Panc1 (cell line): ENCODE measurements at regions not wholly inside any gene's neighbourhood (a gene's known extent, or its start where the extent isn't known, plus 50 kb on each side); places are given as distances from the start of the nearest gene placed in this dataset.

ENCODE experiments used
- CTCF ChIP-seq: fragments of 450-650 bp; IDR thresholded peaks from 2 replicates; pipeline ENCODE4 v1.5.1; 2017; ENCODE audit warnings: mild to moderate bottlenecking
- POLR2AphosphoS5 ChIP-seq: IDR thresholded peaks from 2 replicates; pipeline ENCODE4 v1.6.1; 2012; ENCODE audit warnings: mild to moderate bottlenecking, low read depth, low read length, moderate library complexity
- REST ChIP-seq, 2 experiments: IDR thresholded peaks; 2 replicates each; pipeline ENCODE4 v1.6.1; 2011 to 2012; ENCODE audit warnings: low read depth in 2 of 2, control low read depth in 1 of 2, low read length in 1 of 2, mild to moderate bottlenecking in 1 of 2, moderate library complexity in 1 of 2; ENCODE audit not compliant: insufficient read depth in 1 of 2
- SIN3A ChIP-seq: IDR thresholded peaks from 2 replicates; pipeline ENCODE4 v1.6.1; 2012; ENCODE audit warnings: low read depth, mild to moderate bottlenecking, low read length, moderate library complexity, borderline replicate concordance; ENCODE audit not compliant: insufficient read depth
- TCF7L2 ChIP-seq: IDR thresholded peaks from 2 replicates; pipeline ENCODE4 v1.6.1; 2011; ENCODE audit warnings: mild to moderate bottlenecking, low read depth, low read length, inconsistent platforms

GRCh38 chr16:72285324-72285723, 113.4 kb upstream of the PMFBP1 start:
- TF ChIP-seq REST (IDR thresholded peaks at IDR 0.05; ENCODE audit: insufficient read depth in 1 of 2, low read depth in 2 of 2, low read length in 1 of 2), result no peak
- TF ChIP-seq CTCF, result no peak
- no peak for TF ChIP-seq SIN3A
- TF ChIP-seq POLR2AphosphoS5, result no peak
- no peak for TF ChIP-seq TCF7L2
